ENCODE measurements at regions not wholly inside any gene's neighbourhood (a gene's known extent, or its start where the extent isn't known, plus 50 kb on each side); places are given as distances from the start of the nearest gene placed in this dataset.
"Not testable (repeated sequence)": the region's sequence is repeated elsewhere in the genome, so short reads cannot be mapped to it uniquely, and the experiment has no call there.

DNA sequence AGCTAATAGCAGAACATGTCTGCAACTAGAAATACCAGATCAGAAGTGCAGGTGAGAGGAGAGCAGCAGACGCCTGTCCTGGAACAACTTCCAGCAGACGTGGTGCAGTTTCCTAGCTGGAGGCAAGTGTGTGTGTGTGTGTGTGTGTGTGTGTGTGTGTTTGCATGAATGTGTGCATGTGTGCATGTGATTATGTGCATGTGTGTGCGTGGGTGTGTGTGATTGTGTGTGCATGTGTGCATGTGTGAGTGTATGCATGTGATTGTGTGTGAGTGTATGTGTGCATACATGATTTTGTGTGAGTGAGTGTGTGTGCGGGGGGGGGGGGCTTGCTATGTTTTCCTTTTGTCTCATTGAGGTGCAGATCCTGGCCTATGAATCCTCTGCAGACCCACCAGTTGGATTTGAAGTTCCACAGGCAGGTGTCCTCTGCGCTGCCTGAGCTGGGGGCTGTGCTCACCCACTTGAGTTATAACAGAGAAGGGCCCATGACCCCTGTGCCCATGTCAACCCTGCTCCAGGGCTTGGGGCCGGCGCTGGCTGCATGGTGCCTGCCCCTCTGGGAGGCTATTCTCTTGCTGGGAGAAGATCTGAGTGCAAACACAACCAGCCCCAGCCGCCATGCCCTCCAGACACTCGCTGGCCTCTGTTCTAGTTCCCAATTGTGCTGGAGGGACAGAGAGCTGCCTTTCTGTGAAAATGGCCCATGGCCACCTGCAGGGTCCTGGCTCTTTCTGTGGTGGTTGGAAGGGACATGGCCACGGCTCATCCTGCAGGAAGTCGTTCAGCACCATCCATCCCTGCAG, 821.3 kb downstream of the BRD1 start:
- intact Hi-C loops (cut with DNase I) = no loop called here
- peak; percentile 66 for DNase-seq (ENCODE audit: low spot score)

DNA sequence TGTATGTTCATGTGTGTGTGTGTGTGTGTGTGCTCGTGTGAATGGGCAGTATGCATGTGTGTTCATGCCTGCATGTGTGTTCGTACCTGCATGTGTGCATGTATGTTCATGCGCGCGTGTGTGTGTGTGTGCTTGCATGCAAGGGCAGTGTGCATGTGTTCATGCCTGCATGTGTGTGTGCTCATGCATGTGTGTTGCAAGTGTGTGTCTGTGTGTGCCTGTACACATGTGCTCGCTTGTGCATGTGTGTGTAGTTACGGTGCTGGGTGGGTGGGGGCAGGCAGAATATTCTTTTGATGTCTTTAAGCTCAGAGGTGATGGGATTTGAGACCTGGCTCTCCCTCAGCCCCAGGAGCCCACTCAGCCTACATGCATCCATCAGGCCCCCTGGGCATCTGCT, 822.1 kb downstream of the BRD1 start:
- intact Hi-C loops (cut with DNase I) = loop anchor here in 1 of 2 donors (2.0 kb wide), 1 partner anchor 73 kb away; no protein-coding TSS in a partner anchor
- no peak for DNase-seq (ENCODE audit: low spot score)

DNA sequence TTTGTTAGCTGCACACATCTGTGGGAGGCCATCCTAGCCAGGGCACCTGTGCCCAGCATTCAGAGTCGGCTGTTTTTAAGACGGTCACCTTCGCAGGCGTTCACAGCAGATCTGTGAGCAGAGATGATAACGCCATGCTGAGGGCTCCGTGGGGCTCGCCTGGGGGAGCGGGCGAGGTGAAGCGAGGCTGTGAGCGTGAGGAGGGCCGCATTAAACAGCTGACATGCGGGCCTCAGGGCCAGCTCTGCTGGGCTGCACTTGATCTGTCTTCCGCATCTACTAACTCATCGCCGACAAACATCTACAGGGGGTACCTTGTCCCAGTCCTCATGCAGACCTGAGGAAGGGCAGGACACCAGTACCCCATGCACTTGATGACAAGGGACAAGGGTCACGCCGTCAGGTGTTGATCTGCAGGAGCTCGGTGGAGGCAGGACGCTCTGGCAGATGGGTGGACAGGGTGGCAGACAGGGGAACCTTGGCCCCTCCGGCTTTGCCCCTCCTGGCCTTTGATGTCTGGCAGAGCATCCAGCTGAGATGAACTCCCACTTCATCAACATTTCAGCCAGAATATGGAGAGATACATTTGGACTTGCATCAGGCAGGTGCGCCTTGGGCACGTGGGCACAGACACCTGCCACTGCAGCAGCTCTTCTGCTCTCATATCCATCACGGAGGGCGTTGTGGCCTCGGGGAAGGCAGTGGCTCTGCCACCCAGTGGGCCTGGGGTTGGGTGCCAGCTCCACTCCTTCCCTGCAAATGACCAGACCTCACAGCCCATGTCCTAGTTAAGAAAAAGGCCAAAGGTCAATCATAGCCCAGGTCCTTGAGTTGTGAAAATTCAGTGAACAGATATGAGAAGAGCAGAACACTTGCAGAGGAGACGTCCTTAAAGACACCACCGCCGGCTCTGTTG, 822.9 kb downstream of the BRD1 start:
- DNase-seq (ENCODE audit: low spot score) = peak; percentile 56
- intact Hi-C loops (cut with DNase I) = loop anchor here in 1 of 2 donors (2.0 kb wide), 1 partner anchor 72 kb away; no protein-coding TSS in a partner anchor

DNA sequence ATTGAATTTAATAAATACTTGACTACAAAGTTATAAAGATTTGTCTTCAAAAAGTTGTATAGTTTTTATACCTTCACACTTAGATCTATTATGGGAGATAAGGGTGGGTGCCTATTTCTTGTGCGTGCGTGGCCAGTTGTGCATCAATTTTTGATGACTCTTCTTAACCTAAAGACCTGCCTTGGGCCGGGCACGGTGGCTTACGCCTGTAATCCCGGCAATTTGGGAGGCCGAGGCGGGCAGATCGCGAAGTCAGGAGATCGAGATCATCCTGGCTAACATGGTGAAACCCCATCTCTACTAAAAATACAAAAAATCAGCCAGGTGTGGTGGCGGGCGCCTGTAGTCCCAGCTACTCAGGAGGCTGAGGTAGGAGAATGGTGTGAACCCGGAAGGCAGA, 830.1 kb downstream of the BRD1 start:
- intact Hi-C loops (cut with DNase I); DNase-seq (ENCODE audit: low spot score): not testable (repeated sequence)

DNA sequence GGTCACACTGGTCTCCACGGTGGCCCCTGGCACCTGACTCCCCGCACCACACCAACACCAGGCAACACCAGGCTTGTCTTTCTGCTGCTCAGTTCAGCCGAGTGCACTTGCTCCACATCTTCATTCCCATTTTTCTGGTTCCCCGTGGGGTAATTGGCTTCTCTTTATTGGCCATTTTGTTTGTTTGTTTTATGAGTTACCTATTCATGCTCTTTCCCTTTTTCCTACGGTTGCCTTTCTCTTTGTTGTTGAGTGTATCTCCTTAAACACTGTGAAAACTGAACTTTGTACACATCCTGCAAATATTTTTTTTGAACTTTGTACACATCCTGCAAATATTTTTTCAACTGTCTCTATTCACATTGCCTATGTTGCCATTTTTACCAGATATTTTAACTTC, 834.0 kb downstream of the BRD1 start:
- intact Hi-C loops (cut with DNase I) = no loop called here

DNA sequence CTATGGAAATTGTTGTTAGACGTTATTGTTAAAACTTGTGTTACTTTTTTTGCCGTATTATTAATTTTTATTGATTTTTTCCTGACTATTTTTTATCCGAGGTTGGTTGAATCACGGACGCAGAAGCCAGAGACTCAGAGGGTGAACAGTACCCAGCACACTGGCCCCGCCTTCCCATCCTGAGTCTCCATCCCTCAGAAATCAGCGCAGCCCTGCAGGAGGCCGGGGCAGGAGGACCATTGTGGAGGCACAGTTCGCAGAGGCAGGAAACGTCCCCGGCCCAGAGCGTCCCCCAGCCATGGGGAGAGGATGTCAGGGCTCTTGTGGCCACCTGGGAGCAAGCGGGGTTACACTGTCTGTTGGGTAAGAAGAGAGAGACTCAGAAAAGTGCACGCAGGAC, 843.0 kb downstream of the BRD1 start:
- intact Hi-C loops (cut with DNase I) = no loop called here
- no peak for DNase-seq (ENCODE audit: low spot score)

More for the DNA sequence above, 834.0 kb downstream of the BRD1 start:
- no peak for DNase-seq (ENCODE audit: low spot score)

DNA sequence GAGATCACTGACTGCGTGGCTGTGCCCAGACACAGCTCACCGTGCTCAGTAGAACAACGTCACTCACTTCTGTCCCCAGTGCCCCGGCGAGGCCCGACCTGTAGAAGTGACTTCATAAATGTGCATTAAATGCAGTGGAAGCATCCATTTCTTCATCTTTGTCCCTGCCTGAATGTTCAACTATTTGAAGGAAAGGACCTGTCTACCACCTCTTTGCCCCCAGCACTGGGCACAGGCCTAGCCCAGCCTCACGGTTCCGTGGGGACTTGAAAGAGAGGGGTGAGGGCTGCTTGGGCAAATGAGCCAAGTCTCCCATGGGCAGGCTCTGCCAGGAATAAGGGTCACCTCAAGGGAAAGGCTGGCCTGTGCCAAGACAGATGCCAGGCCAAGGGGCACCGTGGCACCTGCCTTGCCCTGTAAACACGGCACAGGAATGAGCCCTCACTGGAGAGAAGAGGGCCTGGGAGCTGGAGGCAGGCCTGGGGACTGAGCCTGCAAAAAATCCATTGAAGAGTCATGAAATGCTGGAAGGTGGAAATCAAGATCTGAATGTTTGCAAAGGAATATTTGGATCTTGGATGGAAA, 845.3 kb downstream of the BRD1 start:
- intact Hi-C loops (cut with DNase I) = no loop called here
- no peak for DNase-seq (ENCODE audit: low spot score)

DNA sequence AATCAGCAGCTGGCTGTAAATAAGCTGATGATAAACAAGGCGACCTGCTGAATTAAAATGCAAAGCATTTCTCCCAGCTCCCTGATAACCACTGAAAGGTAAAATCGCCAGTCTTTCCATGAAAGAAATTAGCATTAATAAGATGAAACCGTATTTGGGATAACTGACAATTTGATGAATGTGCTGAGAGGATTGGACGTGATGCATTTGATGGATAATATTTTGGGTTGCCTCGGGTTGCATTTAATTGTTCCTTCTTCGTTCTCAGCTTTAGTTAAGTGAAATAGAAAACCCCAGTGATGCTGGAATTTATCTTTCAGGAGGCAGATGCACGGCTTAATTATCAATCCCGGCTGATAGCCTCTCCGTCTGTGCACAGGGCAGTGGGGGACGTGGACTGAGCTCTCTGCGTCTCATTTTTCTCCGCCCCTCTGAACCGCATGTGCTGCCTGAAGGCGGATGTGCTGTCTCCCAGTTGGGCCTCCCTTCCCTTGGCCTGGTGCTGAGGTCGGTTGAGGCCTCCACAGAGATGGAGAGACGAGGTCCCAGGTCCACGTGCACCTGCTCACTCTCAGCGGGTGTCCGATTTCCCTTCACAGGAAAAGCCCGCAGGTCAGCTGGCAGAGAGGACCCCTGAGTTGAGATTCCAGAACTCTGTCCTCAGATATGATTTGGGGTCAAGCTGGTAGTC, 846.2 kb downstream of the BRD1 start:
- intact Hi-C loops (cut with DNase I) = no loop called here
- no peak for DNase-seq (ENCODE audit: low spot score)

DNA sequence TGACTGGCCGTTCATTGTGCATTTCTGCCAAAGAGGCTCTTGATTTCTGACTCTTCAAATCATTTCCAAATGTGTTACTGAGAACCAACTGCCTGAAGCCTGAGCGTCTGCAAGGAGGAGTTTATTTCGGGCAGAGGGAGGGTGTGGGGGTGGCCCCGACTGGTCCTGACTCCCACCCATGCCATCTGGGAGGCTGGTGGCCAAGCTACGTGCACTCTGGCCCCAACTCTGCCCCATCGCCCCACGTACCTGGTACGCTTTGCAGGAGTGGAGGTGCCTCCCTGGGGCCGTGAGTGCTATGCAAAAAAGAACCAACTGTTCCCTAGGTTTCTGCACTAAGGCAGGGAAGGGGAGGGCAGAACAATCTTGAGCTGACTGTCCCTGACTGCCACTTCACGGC, 846.8 kb downstream of the BRD1 start:
- intact Hi-C loops (cut with DNase I) = no loop called here
- no peak for DNase-seq (ENCODE audit: low spot score)

DNA sequence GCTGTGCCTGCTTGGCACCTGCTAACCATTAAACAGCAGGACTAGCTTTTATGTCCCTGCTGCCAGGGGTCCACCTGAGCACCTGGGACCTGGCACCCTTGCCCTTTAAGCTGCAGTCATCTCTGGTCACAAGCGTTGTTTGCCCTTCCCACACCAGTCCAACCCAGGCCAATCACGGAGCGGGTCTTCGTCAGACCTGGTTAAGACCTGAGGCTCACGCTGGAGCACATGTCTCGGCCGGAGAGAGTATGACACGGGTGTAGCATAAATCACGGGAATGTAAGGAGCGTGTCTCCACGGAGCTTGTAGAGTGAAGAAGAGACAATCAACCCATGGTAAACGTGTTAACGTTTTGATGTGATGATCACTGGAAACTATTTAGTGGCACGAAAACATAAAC, 847.3 kb downstream of the BRD1 start:
- intact Hi-C loops (cut with DNase I) = no loop called here
- DNase-seq (ENCODE audit: low spot score) = no peak

DNA sequence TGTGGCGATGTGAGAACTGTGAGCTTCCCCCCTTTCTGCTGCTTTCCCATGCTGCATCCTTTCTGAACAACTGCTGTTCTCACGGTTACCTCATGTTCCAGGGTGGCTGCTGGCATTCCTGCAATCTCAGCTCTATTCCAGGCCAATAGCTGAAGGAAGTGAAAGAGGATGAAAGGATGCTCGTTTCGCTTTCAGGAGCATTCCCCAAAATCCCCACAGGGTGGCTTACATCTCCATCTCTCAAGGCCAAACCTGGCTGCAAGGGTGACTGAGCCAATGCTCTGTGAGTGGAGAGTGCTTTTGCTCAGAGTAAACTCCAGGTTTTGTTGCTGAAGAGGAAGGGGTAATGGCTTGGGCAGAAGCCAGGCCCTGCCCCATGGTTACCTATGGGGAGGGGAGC, 848.2 kb downstream of the BRD1 start:
- no peak for DNase-seq (ENCODE audit: low spot score)
- intact Hi-C loops (cut with DNase I) = no loop called here

DNA sequence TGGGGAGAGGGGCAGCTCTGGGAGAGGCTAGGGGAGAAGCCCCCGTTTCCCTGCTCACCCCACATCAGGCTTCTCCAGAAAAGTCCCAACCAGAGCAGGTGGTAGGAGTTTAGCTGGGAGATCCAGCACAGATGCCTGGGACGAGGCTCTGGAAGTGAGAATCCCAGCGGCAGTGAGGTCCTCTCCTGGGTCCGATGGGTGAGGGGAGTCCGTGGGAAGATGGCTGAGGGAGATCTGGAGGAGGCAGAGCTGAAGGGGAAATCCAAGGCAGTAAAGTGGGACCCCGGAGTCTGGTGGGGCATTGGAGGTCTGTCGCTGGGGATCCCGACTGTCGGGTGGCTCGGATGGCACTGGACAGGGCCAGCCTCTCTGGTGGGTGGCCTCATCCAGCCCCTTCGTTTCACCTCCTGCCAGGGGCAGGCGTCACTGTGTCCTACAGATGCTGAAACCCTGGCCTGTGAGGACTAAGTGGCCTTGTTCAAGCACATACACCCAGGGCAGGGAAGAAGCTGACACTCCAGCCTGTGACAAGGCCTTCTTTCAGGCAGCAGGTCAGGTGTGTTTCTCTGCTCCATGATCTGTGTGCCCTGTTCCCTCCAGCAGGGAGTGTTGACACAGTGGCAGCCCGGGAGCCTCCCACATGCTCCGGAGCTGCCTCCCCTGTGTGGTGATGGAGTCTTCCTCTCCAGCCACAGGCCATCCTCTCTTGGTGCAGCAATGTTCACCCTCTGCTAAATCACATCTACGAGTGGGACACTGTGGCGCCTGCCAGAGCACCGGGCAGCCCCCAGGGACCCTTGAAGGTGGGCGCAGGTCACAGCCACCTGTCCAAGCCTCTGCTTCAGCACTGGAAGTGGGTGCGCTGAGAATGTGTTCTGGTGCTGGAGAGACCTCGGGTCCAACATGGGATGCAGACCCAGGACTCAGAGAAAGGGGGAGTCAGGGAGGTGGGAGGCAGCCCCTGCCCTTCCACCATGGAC, 850.8 kb downstream of the BRD1 start:
- intact Hi-C loops (cut with DNase I) = no loop called here
- no peak for DNase-seq (ENCODE audit: low spot score)

DNA sequence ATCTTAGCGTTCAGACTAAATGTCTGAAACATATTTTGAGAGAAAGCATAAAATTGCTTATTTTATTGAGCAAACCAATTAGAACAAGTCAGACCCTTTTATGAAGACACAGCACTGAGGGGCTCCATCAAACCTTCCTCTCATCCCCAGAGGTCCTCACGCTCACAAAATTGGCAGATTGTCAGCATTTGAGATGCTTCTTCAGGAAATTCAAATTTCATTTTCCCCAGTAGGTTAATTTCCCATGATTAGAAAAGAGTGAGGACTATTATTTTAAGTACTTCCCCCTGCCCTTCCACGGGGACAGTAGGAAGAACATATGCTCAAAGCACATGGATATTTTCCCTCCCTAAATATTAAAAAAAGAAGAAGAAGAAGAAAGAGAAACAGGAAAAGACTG, 851.8 kb downstream of the BRD1 start:
- DNase-seq (ENCODE audit: low spot score) = no peak
- intact Hi-C loops (cut with DNase I) = no loop called here

DNA sequence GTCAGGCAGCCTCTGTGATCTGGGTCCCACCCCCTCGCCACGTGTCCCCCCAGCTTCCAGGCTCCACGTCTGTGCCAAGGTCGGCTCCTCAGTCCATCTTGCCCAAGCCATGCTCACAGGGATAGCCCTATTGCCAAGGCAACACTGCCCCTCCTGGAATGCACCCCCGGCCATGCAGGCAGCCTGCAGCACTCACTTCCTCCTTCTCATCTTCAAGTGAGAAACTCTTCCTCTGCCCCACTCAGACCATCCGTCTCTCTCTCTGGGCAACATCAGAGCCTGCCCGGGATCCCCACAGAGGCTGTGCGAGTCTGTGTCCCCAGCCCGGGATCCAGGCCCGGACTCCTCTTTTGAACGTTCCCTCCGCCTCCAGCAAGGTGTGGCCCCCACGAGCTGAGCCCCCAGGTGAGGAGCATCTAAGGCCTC, 852.3 kb downstream of the BRD1 start:
- no peak for DNase-seq (ENCODE audit: low spot score)
- intact Hi-C loops (cut with DNase I) = no loop called here

DNA sequence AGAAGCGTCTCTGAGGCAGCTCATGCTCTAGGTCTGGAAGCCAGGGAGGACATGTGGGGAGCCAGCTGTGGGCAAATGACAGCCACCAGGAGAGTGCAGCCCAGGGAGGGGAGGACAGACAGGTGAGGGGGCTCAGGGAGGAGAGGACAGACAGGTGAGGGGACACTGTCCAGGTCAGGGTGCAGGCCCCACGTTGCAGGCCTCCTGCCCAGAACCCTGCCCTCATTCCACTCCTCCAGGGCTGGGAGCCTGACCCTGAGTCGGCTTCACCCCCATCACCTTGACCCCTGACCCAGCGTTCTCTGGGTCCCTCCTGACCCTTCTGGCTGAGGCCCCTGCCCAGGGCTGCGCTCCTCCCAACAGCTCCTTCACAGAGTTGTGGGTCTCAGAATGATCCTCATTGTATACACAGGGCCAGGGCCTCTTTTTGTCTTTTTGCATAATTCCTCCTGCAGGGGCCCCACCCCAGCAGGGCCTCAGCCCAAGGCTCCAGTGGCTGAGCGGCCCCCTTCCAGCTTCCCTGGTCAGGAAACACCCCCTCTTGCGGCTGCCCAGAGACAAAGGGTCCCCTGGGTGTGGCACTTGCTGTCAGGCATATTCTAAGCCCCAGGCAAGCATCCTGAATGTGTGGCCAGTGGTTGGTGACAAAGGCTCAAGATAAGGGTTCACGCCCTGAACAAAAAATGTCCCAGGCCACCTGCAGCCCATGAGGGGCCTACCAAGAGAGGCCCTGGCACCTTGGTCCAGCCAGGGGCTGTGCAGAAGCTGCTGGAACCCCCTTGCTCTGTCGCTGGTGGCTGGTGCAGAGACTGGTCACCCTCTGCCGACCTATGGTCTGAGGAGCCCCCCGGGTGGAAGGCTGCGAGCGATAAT, 853.0 kb downstream of the BRD1 start:
- intact Hi-C loops (cut with DNase I) = no loop called here
- no peak for DNase-seq (ENCODE audit: low spot score)

DNA sequence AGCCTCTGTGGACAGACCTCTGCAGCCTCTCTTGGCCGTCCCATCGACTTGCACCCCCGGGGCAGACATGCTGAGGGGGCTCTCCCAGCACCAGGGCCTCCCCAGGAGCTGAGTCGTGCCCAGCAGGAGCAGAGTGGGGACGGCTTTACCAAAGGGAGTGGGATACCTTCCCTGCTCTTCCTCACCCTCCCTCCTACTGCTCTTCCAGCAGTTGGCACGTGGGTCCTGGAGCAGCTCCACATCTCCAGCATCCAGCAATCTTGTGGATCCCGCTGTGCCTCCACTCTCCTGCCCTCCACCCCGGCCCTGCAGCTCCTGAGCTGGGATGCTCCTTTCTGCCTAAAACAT, 854.0 kb downstream of the BRD1 start:
- intact Hi-C loops (cut with DNase I) = no loop called here
- no peak for DNase-seq (ENCODE audit: low spot score)

DNA sequence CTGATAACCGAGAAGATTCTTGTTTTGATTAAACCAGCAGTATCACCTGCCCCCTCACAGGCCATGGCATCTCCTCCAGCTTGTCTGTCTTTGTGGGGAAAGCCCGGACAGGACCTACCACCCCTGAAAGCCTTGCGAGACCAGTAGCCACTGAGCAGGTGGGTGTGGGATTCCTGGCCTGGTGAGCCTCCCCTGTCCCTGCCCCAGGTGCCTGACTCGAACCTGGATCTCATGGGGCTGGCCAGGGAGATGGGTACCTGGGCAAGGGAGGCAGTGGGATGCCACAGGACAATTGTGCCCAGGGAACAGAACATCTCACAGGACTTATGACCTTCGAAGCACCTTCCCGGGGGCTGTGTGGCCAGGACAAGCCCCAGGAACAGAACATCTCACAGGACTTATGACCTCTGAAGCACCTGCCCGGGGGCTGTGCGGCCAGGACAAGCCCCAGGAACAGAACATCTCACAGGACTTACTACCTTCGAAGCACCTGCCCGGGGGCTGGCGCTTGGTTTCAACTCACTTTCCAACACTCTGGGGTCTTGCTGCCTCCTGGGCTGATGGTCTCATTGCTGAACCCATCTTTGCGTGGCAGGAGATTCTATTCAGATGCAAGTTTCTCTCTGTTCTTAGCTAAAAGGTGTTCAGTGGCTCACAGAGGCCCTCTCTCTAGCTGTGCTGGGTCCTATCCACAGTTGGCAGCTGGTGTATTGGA, 854.5 kb downstream of the BRD1 start:
- intact Hi-C loops (cut with DNase I) = no loop called here
- DNase-seq (ENCODE audit: low spot score) = no peak
